Left colon (tissue), 2 donors: ENCODE measurements at regions not wholly inside any gene's neighbourhood (a gene's known extent, or its start where the extent isn't known, plus 50 kb on each side); places are given as distances from the start of the nearest gene placed in this dataset.
"Not testable (repeated sequence)": the region's sequence is repeated elsewhere in the genome, so short reads cannot be mapped to it uniquely, and the experiment has no call there.

Source experiments
- ATAC-seq: fragments of 200-7000 bp; cut with Tn5 transposase; one replicate; pipeline ENCODE4 v1.9.1; 2020; ENCODE audit warnings: mild to moderate bottlenecking, moderate library complexity
- DNase-seq, 2 donors: peaks; one replicate each; pipeline ENCODE4 v3.0.0-alpha.2; 2020
- intact Hi-C, 2 donors: fragments of 100-400 bp; cut with DNase I in 1 of 2; cut with micrococcal nuclease in 1 of 2; formaldehyde crosslinking; loops; one replicate each; pipeline versions ENCODE4 v1.11.2 to v1.14.0; 2022; cut with DNase I, micrococcal nuclease
- donor health status: DM: no; HTN: no; CAD: no.
- donor health status: DM: yes; HTN: yes; CAD: no.

GRCh38 chr18:9000733-9001132 is 101.8 kb upstream of the NDUFV2 start:
- intact Hi-C loops, result no loop called here
- ATAC-seq (no peak), DNase-seq (peak in 1 of 2 donors; percentile 34)

- ATAC-seq (no peak), DNase-seq (no peak)
- intact Hi-C loops, result no loop called here
Measured at GRCh38 chr18:9001209-9001608, 101.3 kb upstream of the NDUFV2 start.

- no peak for ATAC-seq
- DNase-seq, result no peak
- intact Hi-C loops, result no loop called here
Measured at GRCh38 chr18:9003406-9004100, 98.9 kb upstream of the NDUFV2 start.

- ATAC-seq, DNase-seq, intact Hi-C loops: not testable (repeated sequence)
Measured at GRCh38 chr18:9004308-9004707, 98.2 kb upstream of the NDUFV2 start.

GRCh38 chr18:9007700-9008099 is 94.8 kb upstream of the NDUFV2 start:
- ATAC-seq, DNase-seq, intact Hi-C loops: not testable (repeated sequence)

- ATAC-seq, result no peak
- intact Hi-C loops, result no loop called here
- no peak for DNase-seq
Measured at GRCh38 chr18:9008200-9008708, 94.2 kb upstream of the NDUFV2 start.

GRCh38 chr18:9008709-9009635 is 93.5 kb upstream of the NDUFV2 start:
- no peak for DNase-seq
- intact Hi-C loops, result no loop called here
- ATAC-seq, result no peak

GRCh38 chr18:9009703-9010488 is 92.6 kb upstream of the NDUFV2 start:
- intact Hi-C loops, result no loop called here
- no peak for DNase-seq
- no peak for ATAC-seq

- DNase-seq (no peak), ATAC-seq (no peak)
- intact Hi-C loops, result no loop called here
Measured at GRCh38 chr18:9011431-9011830, 91.1 kb upstream of the NDUFV2 start.

GRCh38 chr18:9013926-9014373 is 88.5 kb upstream of the NDUFV2 start:
- intact Hi-C loops, result no loop called here
- DNase-seq (no peak), ATAC-seq (no peak)

- ATAC-seq (no peak), DNase-seq (no peak)
- intact Hi-C loops, result no loop called here
Measured at GRCh38 chr18:9015689-9016088, 86.8 kb upstream of the NDUFV2 start.

GRCh38 chr18:9016633-9017166 is 85.8 kb upstream of the NDUFV2 start:
- intact Hi-C loops, result no loop called here
- ATAC-seq (peak; percentile 25), DNase-seq (no peak)

GRCh38 chr18:9017167-9017904 is 85.2 kb upstream of the NDUFV2 start:
- DNase-seq, result peak; percentile 54 to 57
- intact Hi-C loops, result no loop called here
- peak; percentile 62 for ATAC-seq

GRCh38 chr18:9017905-9018227 is 84.6 kb upstream of the NDUFV2 start:
- DNase-seq, result no peak
- intact Hi-C loops, result no loop called here
- no peak for ATAC-seq

- intact Hi-C loops, result no loop called here
Measured at GRCh38 chr18:9019135-9019534, 83.4 kb upstream of the NDUFV2 start.

GRCh38 chr18:9020221-9020620 is 82.3 kb upstream of the NDUFV2 start:
- ATAC-seq (no peak), DNase-seq (no peak)
- intact Hi-C loops, result no loop called here

More at GRCh38 chr18:9019135-9019534, 83.4 kb upstream of the NDUFV2 start:
- DNase-seq (no peak), ATAC-seq (no peak)

GRCh38 chr18:9021458-9021857 is 81.0 kb upstream of the NDUFV2 start:
- intact Hi-C loops, result no loop called here
- ATAC-seq (no peak), DNase-seq (no peak)

GRCh38 chr18:9022397-9023155 is 79.9 kb upstream of the NDUFV2 start:
- intact Hi-C loops, result no loop called here
- no peak for DNase-seq
- no peak for ATAC-seq
